NCI-H2081 (cell line): ENCODE measurements at regions not wholly inside any gene's neighbourhood (a gene's known extent, or its start where the extent isn't known, plus 50 kb on each side); places are given as distances from the start of the nearest gene placed in this dataset.

Experiments
- DNase-seq, 2 experiments: peaks; one replicate each; lab custom pipeline; 2025; lab: John Stamatoyannopoulos, UW

GRCh38 chr1:8203056-8203455, 114.9 kb upstream of the SLC45A1 start:
- DNase-seq: no peak

GRCh38 chr1:8202182-8202905, 115.6 kb upstream of the SLC45A1 start:
- DNase-seq: no peak

- DNase-seq: no peak
Measured at GRCh38 chr1:8201331-8201861, 116.5 kb upstream of the SLC45A1 start.

DNA sequence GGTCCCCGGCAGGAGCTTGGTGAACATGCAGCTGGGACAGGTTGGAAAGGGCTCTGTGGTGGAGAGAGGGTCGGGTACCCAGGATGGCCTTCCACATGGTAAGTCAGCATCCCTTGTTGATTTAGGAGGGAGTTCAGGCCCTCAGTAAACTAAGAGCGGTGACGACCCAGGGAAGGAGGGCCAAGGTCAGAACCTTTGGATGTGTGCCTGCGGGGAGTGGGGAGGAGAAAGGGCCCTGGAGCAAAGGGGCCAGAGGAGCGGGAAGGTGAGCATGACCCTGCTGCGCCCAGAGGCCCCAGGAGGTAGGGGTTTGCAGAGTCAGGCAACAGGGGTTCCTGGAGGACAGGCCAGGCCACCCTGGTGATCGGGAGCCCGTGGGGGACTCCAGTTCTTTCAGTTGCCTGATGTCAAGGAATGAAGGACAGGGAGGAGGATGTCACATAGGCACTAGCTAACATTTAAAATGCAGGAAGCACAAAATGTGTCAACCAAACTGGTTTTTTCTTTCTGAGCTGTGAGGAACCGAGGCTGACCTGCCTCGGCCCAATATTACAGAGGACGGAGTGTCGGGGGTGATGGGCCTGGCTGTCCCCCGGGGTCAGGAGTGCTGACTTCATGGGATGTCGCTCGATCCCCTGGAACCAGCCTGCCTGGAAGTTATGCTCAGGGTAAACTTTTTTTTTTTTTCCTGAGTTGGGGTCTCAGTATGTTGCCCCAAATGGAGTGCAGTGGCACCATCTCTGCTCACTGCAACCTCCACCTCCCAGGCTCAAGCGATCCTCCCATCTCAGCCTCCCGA, 117.4 kb upstream of the SLC45A1 start:
- DNase-seq: no peak

- DNase-seq: no peak
Measured at GRCh38 chr1:8198522-8198921, 119.4 kb upstream of the SLC45A1 start.

- no peak for DNase-seq
Measured at GRCh38 chr1:8197493-8198282, 120.2 kb upstream of the SLC45A1 start.

DNA sequence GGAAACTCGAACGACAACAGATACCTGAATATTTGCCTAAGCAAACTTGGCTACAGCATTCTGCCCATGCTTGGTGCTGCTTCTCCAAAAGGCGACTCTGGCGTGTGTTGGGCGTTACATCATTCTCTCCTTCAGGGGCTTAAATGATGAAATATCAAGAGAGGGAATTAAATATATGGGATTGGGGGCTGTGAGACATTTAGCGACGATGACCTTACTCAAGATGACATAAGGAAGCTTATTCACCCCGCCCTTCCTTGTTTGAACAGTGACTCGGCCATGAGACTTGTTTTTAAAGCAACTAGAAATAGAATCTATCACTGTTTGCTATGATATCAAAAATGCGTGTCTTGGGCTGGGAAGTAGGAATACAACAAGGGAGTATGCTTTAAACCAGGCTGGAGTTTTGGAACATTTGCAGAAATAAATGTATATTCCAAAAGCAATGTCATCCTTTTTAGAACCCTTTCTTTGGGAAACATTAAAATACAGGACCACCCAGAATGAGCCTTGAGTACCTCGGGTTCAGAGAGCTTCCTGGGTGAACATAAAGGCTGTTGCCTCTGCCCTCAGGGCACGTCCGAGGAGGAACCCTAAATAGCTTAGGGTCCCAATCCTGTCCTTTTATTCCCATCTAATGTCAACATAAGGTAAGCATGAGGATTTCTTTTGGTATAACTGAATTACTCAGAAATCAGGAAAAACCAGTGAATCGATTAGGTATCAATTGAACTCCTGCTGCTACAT, 123.3 kb upstream of the SLC45A1 start:
- DNase-seq: no peak

DNA sequence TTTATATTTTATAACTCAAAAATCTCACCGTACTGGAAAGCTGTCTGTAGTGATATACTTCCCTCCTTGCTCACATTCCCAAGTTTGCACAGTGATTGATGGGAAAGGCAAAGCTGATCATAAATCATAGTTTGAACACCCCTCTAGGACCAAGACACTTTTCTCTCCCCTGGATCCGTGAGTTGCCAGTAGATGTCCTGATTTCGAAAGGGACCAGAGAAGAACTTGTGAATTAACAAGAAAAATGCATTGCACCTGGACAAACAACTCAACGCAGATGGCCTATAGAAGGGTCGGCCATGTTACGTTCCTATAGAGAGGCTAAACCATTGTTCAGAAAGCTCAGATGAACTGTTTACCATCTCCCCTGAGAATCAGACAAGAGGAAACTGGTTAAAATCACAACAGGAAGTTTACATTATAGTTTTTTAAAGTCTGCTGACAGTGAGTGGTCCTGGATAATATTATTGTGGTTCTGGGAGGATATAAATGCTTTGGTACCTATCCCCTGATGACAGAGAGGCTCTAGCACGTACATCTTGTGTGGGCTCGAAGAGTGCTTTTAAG, 124.0 kb upstream of the SLC45A1 start:
- DNase-seq: no peak

DNA sequence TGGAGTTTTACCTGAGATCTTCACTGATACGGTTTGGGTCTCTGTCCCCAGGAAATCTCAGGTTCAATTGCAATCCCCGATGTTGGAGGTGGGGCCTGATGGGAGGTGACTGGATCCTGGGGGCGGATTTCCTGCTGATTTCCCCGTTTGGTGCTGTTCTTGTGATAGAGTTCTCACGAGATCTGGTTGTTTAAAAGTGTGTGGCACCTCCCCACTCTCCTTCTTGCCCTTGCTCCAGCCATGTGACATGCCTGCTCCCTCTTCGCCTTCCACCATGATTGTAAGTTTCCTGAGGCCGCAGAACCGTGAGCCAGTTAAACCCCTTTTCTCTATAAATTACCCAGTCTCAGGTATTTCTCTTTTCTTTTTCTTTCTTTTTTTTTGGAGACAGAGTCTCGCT, 126.4 kb upstream of the SLC45A1 start:
- DNase-seq: no peak

GRCh38 chr1:8189931-8190483, 127.9 kb upstream of the SLC45A1 start:
- DNase-seq: no peak

DNA sequence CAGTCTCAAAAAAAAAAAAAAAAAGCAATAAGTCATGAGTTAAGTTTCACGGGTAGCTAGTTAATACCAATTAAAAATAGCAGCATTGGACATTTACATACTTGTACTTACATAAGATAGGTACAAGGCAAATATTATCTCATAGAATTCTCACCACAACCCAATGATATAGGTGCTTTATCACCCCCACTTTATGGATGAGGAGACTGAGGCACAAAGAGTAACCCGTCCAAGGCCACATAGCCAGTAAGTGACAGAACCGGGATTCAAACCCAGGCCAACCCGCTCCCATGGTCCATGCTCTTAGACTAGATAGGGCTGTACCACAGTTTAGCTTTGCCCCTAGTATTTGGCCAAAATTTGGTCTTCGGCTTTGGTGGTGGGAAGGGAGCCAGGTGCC, 132.5 kb upstream of the SLC45A1 start:
- DNase-seq: no peak

DNA sequence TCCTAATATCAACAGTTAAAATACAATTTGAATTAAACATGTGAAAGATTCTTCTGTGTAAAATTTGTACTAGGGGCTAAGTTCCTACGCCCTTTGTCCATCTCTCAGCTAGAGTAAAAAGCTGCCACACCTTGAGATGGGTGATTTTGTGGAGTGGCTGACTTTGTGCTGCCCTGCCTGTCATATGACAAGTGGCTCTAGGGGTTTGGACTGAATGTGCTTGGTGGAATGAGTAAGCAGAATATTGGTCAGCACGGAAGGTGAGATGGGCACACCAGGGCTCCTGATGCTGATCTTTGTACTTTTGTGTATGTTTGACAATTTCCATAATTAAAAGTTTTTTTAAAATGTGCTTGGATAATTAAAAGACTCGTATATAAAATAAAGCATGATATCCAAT, 133.6 kb upstream of the SLC45A1 start:
- DNase-seq: no peak

DNA sequence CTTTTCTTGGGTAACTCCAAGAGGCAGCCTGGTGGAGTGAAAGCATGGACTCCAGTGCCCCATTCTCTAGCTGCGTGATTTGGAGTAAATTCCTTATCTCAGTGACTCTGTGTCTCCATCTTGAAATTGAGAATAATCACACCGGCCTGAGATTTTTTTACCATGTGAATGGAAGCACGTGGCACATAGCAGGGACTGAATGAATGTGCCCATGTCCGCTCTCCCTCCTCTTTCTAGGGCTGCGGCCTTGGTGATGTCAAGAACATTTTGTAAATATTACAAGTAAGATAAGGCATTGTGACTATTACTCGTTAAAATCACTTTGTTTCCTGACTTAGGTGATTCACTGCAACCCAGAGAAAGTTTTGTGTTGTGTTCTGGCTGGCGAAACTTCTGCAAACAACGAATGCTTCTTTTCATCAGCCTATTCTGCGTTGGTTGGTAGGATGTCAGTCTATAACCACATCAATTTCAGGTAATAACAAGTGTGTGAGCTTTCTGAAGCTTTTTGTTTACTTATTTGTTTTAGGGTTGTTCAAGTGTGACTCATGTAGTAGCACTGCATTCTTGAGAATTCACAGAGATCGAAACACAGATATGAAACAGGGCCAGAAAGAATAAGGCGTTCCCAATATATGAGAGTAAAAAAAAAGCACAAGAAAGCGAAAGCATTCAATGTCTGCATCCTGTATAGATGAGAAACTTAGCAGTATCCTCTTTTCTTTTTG, 135.7 kb upstream of the SLC45A1 start:
- DNase-seq: no peak

DNA sequence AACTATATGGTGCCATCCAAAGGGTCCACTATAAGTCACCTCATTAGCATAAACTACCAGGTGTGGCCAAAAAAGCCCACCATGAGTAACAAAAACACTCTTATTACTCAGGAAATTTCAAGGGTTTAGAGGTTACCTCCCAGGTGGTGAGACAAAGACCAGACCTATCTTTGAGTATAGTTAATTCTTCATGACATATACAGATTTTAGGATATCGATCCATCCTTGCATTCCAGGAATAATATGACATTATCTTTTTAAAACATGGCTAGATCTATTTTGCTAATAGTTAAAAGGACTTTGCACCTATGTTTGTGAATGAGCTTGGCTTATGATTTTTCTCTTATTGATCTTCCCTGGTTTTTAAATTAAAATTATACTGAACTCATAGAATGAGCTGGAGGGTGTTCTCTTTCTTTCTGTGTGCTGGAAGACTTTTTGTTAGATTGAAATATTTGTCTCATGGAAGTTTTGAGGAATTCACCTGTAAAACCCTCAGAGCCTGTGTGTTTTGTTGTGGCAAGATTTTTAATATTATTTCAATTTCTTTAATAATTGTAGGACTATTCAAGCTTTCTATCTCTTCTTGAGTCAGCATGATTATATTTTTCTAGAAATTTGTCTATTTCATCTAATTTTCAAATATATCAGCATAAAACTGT, 138.7 kb upstream of the SLC45A1 start:
- DNase-seq: no peak

GRCh38 chr1:8176279-8176678, 141.6 kb upstream of the SLC45A1 start:
- DNase-seq: no peak

GRCh38 chr1:8174807-8175206, 143.1 kb upstream of the SLC45A1 start:
- DNase-seq: no peak

DNA sequence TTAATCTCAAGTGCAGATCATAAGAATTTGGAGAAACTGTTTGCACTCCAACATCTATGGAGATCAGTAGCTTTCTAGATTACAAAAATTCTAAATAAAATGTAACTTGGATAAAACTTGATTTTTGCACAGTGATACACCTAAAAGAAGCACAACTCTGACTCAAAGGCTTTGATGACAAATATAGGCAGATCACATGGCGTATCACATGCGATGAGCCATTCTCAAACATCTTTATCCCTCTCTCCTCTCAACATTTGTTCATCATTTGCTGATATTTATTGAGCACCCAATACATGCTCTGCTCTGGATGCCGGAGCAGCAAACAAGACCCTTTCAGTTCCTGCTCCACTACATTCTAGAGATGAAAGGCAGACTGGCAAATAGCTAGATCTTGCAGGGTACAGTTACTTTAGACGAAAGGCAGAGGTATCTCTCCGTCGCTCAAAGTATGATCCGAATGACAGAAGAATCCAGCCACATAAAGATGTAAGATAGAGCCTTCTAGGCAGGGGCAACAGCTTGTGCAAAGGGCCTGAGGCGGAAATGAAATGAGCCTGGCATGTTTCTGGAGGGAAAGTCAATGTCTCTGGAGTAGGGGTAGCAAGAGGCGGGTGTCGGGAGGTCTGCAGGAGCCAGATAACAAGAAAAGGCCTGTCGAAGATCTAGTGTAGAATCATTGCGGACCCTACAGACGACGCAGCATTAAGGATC, 145.8 kb upstream of the ERRFI1 start:
- no peak for DNase-seq

- no peak for DNase-seq
Measured at GRCh38 chr1:8170059-8170835, 144.1 kb upstream of the ERRFI1 start.
